ENCODE measurements at regions not wholly inside any gene's neighbourhood (a gene's known extent, or its start where the extent isn't known, plus 50 kb on each side); places are given as distances from the start of the nearest gene placed in this dataset.

GRCh38 chr2:121994238-121995206 is 239.1 kb downstream of the TSN start:
- Histone ChIP-seq H3K4me1 (ENCODE audit: control insufficient read depth in 3 of 3, insufficient read depth in 3 of 3, low read length in 3 of 3) (no peaks in the 10 kb centered on the region), H3K36me3 (ENCODE audit: control insufficient read depth in 3 of 3, insufficient read depth in 3 of 3, low read length in 3 of 3) (no peaks in the 10 kb centered on the region), H3K27ac (ENCODE audit: low read depth, low read length) (no peak overlapping the region), H3K27me3 (ENCODE audit: control insufficient read depth in 3 of 3, insufficient read depth in 3 of 3, low read length in 3 of 3) (no peaks in the 10 kb centered on the region), H3K9me3 (ENCODE audit: control insufficient read depth in 3 of 3, low read length in 3 of 3) (no peaks in the 10 kb centered on the region), H3K4me3 (ENCODE audit: low read length in 3 of 3) (no peak overlapping the region), H3K9ac (ENCODE audit: low read depth in 1 of 3, low read length in 3 of 3) (no peak overlapping the region)

- no peaks in the 10 kb centered on the region for H3K9me3 ChIP-seq (ENCODE audit: control insufficient read depth in 3 of 3, low read length in 3 of 3)
Observed at GRCh38 chr2:121998751-121999150, 243.3 kb downstream of the TSN start.

GRCh38 chr2:121999264-121999663 is 243.8 kb downstream of the TSN start:
- H3K9ac ChIP-seq (ENCODE audit: low read depth in 1 of 3, low read length in 3 of 3): no peak overlapping the region
- no peaks in the 10 kb centered on the region for H3K9me3 ChIP-seq (ENCODE audit: control insufficient read depth in 3 of 3, low read length in 3 of 3)
- no peaks in the 10 kb centered on the region for H3K4me1 ChIP-seq (ENCODE audit: control insufficient read depth in 3 of 3, insufficient read depth in 3 of 3, low read length in 3 of 3)
- no peak overlapping the region for H3K4me3 ChIP-seq (ENCODE audit: low read length in 3 of 3)
- H3K27me3 ChIP-seq (ENCODE audit: control insufficient read depth in 3 of 3, insufficient read depth in 3 of 3, low read length in 3 of 3): no peaks in the 10 kb centered on the region
- H3K36me3 ChIP-seq (ENCODE audit: control insufficient read depth in 3 of 3, insufficient read depth in 3 of 3, low read length in 3 of 3): no peaks in the 10 kb centered on the region
- H3K27ac ChIP-seq (ENCODE audit: low read depth, low read length): no peak overlapping the region

More at GRCh38 chr2:121998751-121999150, 243.3 kb downstream of the TSN start:
- Histone ChIP-seq H3K9ac (ENCODE audit: low read depth in 1 of 3, low read length in 3 of 3) (no peak overlapping the region), H3K36me3 (ENCODE audit: control insufficient read depth in 3 of 3, insufficient read depth in 3 of 3, low read length in 3 of 3) (no peaks in the 10 kb centered on the region), H3K27ac (ENCODE audit: low read depth, low read length) (no peak overlapping the region), H3K27me3 (ENCODE audit: control insufficient read depth in 3 of 3, insufficient read depth in 3 of 3, low read length in 3 of 3) (no peaks in the 10 kb centered on the region), H3K4me3 (ENCODE audit: low read length in 3 of 3) (no peak overlapping the region), H3K4me1 (ENCODE audit: control insufficient read depth in 3 of 3, insufficient read depth in 3 of 3, low read length in 3 of 3) (no peaks in the 10 kb centered on the region)

DNA sequence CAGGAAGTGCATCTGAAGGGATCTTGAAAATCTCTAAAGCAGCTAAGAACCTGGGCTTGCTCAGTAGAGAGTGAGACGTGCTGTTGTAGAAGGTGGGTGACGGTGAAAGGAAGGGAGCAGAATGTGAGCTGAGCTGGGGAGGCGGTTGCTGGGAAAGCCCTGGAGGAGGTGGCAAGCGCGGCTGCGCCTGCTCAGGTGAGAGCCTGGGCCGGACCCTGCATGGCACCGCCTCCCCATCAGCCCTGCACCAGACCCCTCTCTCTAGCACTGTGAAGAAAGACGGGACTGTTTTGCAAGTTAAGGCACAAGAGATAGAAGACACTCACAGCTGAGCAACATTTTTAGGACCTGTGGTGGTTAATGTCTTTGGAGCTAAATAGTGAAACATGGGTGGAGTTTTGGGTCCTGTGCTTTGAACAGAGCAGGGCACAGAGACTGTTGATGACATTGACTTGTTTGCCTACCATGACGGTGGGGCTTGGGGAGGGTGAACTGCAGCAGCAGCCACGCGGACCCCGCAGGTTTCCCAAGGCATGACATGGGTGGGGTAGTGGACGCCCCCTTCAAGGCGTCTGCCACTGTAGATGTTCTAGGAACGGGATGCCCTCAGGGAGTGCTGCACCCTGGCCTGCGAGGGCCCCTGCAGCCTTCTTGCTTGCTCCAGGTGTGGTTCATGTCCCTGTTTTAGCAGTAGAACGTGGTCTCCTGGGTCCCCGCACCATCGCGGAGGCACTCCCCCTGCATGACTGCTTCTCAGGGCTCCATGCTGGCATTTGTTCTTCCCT is 245.3 kb downstream of the TSN start:
- H3K9me3 ChIP-seq (ENCODE audit: control insufficient read depth in 3 of 3, low read length in 3 of 3): no peaks in the 10 kb centered on the region
- no peaks in the 10 kb centered on the region for H3K27me3 ChIP-seq (ENCODE audit: control insufficient read depth in 3 of 3, insufficient read depth in 3 of 3, low read length in 3 of 3)
- H3K27ac ChIP-seq (ENCODE audit: low read depth, low read length): no peak overlapping the region
- H3K4me3 ChIP-seq (ENCODE audit: low read length in 3 of 3): no peak overlapping the region
- H3K4me1 ChIP-seq (ENCODE audit: control insufficient read depth in 3 of 3, insufficient read depth in 3 of 3, low read length in 3 of 3): no peaks in the 10 kb centered on the region
- no peaks in the 10 kb centered on the region for H3K36me3 ChIP-seq (ENCODE audit: control insufficient read depth in 3 of 3, insufficient read depth in 3 of 3, low read length in 3 of 3)
- H3K9ac ChIP-seq (ENCODE audit: low read depth in 1 of 3, low read length in 3 of 3): no peak overlapping the region

DNA sequence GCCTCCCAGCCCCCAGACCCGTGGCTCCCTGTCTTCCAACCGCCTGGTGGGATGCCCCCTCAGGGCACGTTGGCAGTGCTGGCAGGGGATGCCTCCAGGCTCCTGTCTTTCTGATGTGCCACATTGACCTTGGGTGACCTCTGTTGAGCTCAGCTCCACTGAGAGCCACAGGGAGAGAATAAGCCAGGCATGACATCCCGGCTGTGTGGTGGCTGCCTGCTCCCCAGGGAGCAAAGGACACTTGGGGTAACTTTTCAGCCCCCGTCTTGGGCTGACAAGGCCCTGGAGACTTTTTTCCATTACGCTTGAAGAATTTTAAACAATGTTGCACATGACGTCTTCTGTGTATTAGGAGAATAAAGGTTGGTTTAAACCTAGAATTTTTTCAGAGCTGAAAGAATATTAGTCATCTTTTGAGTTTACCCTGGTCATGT is 246.0 kb downstream of the TSN start:
- Histone ChIP-seq H3K36me3 (ENCODE audit: control insufficient read depth in 3 of 3, insufficient read depth in 3 of 3, low read length in 3 of 3) (no peaks in the 10 kb centered on the region), H3K4me1 (ENCODE audit: control insufficient read depth in 3 of 3, insufficient read depth in 3 of 3, low read length in 3 of 3) (no peaks in the 10 kb centered on the region), H3K9ac (ENCODE audit: low read depth in 1 of 3, low read length in 3 of 3) (no peak overlapping the region), H3K27me3 (ENCODE audit: control insufficient read depth in 3 of 3, insufficient read depth in 3 of 3, low read length in 3 of 3) (no peaks in the 10 kb centered on the region), H3K4me3 (ENCODE audit: low read length in 3 of 3) (no peak overlapping the region), H3K27ac (ENCODE audit: low read depth, low read length) (no peak overlapping the region), H3K9me3 (ENCODE audit: control insufficient read depth in 3 of 3, low read length in 3 of 3) (no peaks in the 10 kb centered on the region)

DNA sequence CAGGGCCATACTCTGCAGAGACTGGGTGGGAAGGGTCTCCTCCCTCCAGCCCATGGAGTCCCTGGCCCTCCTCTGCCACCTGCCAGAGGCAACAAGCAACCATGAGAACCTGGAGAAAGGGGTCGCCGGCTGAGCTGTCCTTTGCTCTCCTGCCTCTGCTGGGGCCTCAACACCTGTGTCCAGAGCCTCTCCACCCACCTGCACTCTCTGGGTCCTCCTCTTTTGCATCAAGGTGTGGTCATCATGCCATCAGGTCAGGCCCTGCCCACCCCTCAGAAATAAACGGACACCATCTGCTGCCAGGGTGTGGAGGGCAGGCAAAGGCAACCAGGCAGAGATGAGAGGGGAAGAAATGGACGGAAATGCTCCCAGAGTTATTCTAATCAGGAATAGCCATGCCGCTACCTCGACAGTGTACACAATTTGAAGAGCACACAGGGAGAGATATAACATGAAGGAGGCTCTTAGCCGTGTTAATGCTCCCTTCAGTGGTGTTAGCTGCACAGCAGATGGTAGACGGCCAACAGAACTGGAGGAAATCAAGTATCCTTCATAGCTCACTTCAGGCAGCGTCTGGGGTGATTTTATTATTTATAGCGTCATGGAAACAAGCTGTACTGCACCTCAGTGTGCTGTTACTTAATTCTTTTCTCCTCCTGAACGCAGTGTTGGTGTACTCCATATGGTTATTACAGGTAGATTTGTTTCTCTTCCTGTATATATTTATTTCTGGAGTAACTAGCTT is 247.9 kb downstream of the TSN start:
- Histone ChIP-seq H3K27ac (ENCODE audit: low read depth, low read length) (no peak overlapping the region), H3K9ac (ENCODE audit: low read depth in 1 of 3, low read length in 3 of 3) (no peak overlapping the region), H3K9me3 (ENCODE audit: control insufficient read depth in 3 of 3, low read length in 3 of 3) (no peaks in the 10 kb centered on the region), H3K27me3 (ENCODE audit: control insufficient read depth in 3 of 3, insufficient read depth in 3 of 3, low read length in 3 of 3) (peaks cover 0 to 4% (median 3%) of the 10 kb centered on the region in 3 donors), H3K4me1 (ENCODE audit: control insufficient read depth in 3 of 3, insufficient read depth in 3 of 3, low read length in 3 of 3) (no peaks in the 10 kb centered on the region), H3K36me3 (ENCODE audit: control insufficient read depth in 3 of 3, insufficient read depth in 3 of 3, low read length in 3 of 3) (no peaks in the 10 kb centered on the region), H3K4me3 (ENCODE audit: low read length in 3 of 3) (no peak overlapping the region)

GRCh38 chr2:122007126-122007525 is 251.7 kb downstream of the TSN start:
- H3K4me1 ChIP-seq (ENCODE audit: control insufficient read depth in 3 of 3, insufficient read depth in 3 of 3, low read length in 3 of 3): peaks cover 0 to 2% (median 0%) of the 10 kb centered on the region in 3 donors
- no peaks in the 10 kb centered on the region for H3K9me3 ChIP-seq (ENCODE audit: control insufficient read depth in 3 of 3, low read length in 3 of 3)
- no peak overlapping the region for H3K9ac ChIP-seq (ENCODE audit: low read depth in 1 of 3, low read length in 3 of 3)
- H3K27me3 ChIP-seq (ENCODE audit: control insufficient read depth in 3 of 3, insufficient read depth in 3 of 3, low read length in 3 of 3): peaks cover 0 to 4% (median 3%) of the 10 kb centered on the region in 3 donors
- H3K36me3 ChIP-seq (ENCODE audit: control insufficient read depth in 3 of 3, insufficient read depth in 3 of 3, low read length in 3 of 3): no peaks in the 10 kb centered on the region
- H3K4me3 ChIP-seq (ENCODE audit: low read length in 3 of 3): no peak overlapping the region
- no peak overlapping the region for H3K27ac ChIP-seq (ENCODE audit: low read depth, low read length)

GRCh38 chr2:122007577-122007976 is 252.1 kb downstream of the TSN start:
- Histone ChIP-seq H3K36me3 (ENCODE audit: control insufficient read depth in 3 of 3, insufficient read depth in 3 of 3, low read length in 3 of 3) (no peaks in the 10 kb centered on the region), H3K4me1 (ENCODE audit: control insufficient read depth in 3 of 3, insufficient read depth in 3 of 3, low read length in 3 of 3) (peaks cover 0 to 2% (median 0%) of the 10 kb centered on the region in 3 donors), H3K27ac (ENCODE audit: low read depth, low read length) (no peak overlapping the region), H3K4me3 (ENCODE audit: low read length in 3 of 3) (no peak overlapping the region), H3K27me3 (ENCODE audit: control insufficient read depth in 3 of 3, insufficient read depth in 3 of 3, low read length in 3 of 3) (peaks cover 0 to 4% (median 3%) of the 10 kb centered on the region in 3 donors), H3K9me3 (ENCODE audit: control insufficient read depth in 3 of 3, low read length in 3 of 3) (no peaks in the 10 kb centered on the region), H3K9ac (ENCODE audit: low read depth in 1 of 3, low read length in 3 of 3) (no peak overlapping the region)

DNA sequence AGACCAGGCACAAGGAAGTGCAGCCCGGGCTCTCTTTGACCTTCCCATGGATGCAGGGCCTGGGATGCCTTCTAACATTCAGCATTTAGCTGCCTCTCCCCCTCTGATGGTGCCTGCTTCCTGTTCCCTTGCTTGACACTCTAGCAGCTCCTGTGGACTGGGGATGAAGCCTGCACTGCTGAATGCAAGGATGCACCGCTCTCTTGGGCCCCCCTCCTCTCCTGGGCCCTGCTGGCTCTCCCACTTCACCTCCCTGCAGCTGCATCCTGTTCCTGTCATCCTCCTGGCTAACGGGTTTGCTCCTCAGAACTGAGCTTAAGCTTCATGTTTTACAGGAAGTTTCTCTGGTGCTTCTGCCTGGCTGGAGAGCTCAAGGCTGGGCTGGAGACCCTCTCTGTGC is 254.1 kb downstream of the TSN start:
- Histone ChIP-seq H3K4me1 (ENCODE audit: control insufficient read depth in 3 of 3, insufficient read depth in 3 of 3, low read length in 3 of 3) (peaks cover 0 to 2% (median 0%) of the 10 kb centered on the region in 3 donors), H3K9me3 (ENCODE audit: control insufficient read depth in 3 of 3, low read length in 3 of 3) (no peaks in the 10 kb centered on the region), H3K4me3 (ENCODE audit: low read length in 3 of 3) (no peak overlapping the region), H3K9ac (ENCODE audit: low read depth in 1 of 3, low read length in 3 of 3) (no peak overlapping the region), H3K27me3 (ENCODE audit: control insufficient read depth in 3 of 3, insufficient read depth in 3 of 3, low read length in 3 of 3) (peaks cover 0 to 4% (median 3%) of the 10 kb centered on the region in 3 donors), H3K36me3 (ENCODE audit: control insufficient read depth in 3 of 3, insufficient read depth in 3 of 3, low read length in 3 of 3) (no peaks in the 10 kb centered on the region), H3K27ac (ENCODE audit: low read depth, low read length) (no peak overlapping the region)

Data from skeletal muscle tissue (tissue), 3 donors.